ENCODE measurements at regions not wholly inside any gene's neighbourhood (a gene's known extent, or its start where the extent isn't known, plus 50 kb on each side); places are given as distances from the start of the nearest gene placed in this dataset.

- in situ Hi-C loops (cut with MboI; ENCODE audit: low sequenced_read_pairs): no loop called here
Observed at GRCh38 chr9:81394881-81395675, 294.3 kb downstream of the TLE1 start.

GRCh38 chr9:81393985-81394811, 295.1 kb downstream of the TLE1 start:
- in situ Hi-C loops (cut with MboI; ENCODE audit: low sequenced_read_pairs): no loop called here

- in situ Hi-C loops (cut with MboI; ENCODE audit: low sequenced_read_pairs): no loop called here
Observed at GRCh38 chr9:81391457-81391825, 297.9 kb downstream of the TLE1 start.

- in situ Hi-C loops (cut with MboI; ENCODE audit: low sequenced_read_pairs): no loop called here
Observed at GRCh38 chr9:81390792-81391456, 298.4 kb downstream of the TLE1 start.

GRCh38 chr9:81389569-81389993, 299.8 kb downstream of the TLE1 start:
- in situ Hi-C loops (cut with MboI; ENCODE audit: low sequenced_read_pairs): no loop called here

- in situ Hi-C loops (cut with MboI; ENCODE audit: low sequenced_read_pairs): no loop called here
Observed at GRCh38 chr9:81388831-81389230, 300.5 kb downstream of the TLE1 start.

- in situ Hi-C loops (cut with MboI; ENCODE audit: low sequenced_read_pairs): no loop called here
Observed at GRCh38 chr9:81387360-81388106, 301.8 kb downstream of the TLE1 start.

GRCh38 chr9:81384911-81385310, 304.4 kb downstream of the TLE1 start:
- in situ Hi-C loops (cut with MboI; ENCODE audit: low sequenced_read_pairs): no loop called here

- in situ Hi-C loops (cut with MboI; ENCODE audit: low sequenced_read_pairs): no loop called here
Observed at GRCh38 chr9:81382281-81382680, 307.1 kb downstream of the TLE1 start.

GRCh38 chr9:81381694-81382093, 307.7 kb downstream of the TLE1 start:
- in situ Hi-C loops (cut with MboI; ENCODE audit: low sequenced_read_pairs): no loop called here

- in situ Hi-C loops (cut with MboI; ENCODE audit: low sequenced_read_pairs): no loop called here
Observed at GRCh38 chr9:81380504-81381359, 308.6 kb downstream of the TLE1 start.

- in situ Hi-C loops (cut with MboI; ENCODE audit: low sequenced_read_pairs): no loop called here
Observed at GRCh38 chr9:81379655-81380054, 309.7 kb downstream of the TLE1 start.

GRCh38 chr9:81377921-81378320, 311.4 kb downstream of the TLE1 start:
- in situ Hi-C loops (cut with MboI; ENCODE audit: low sequenced_read_pairs): no loop called here

GRCh38 chr9:81377320-81377719, 312.0 kb downstream of the TLE1 start:
- in situ Hi-C loops (cut with MboI; ENCODE audit: low sequenced_read_pairs): no loop called here

- in situ Hi-C loops (cut with MboI; ENCODE audit: low sequenced_read_pairs): no loop called here
Observed at GRCh38 chr9:81375187-81376100, 313.9 kb downstream of the TLE1 start.

- in situ Hi-C loops (cut with MboI; ENCODE audit: low sequenced_read_pairs): no loop called here
Observed at GRCh38 chr9:81374459-81375186, 314.7 kb downstream of the TLE1 start.

- in situ Hi-C loops (cut with MboI; ENCODE audit: low sequenced_read_pairs): no loop called here
Observed at GRCh38 chr9:81373294-81373693, 316.1 kb downstream of the TLE1 start.

GRCh38 chr9:81372628-81373191, 316.6 kb downstream of the TLE1 start:
- in situ Hi-C loops (cut with MboI; ENCODE audit: low sequenced_read_pairs): no loop called here

All from HL-60/S4 treated with phorbol 12-myristate 13-acetate at 8.2 ng/mL for 4 days and 3 days (cell line).